ENCODE measurements at regions not wholly inside any gene's neighbourhood (a gene's known extent, or its start where the extent isn't known, plus 50 kb on each side); places are given as distances from the start of the nearest gene placed in this dataset.

DNA sequence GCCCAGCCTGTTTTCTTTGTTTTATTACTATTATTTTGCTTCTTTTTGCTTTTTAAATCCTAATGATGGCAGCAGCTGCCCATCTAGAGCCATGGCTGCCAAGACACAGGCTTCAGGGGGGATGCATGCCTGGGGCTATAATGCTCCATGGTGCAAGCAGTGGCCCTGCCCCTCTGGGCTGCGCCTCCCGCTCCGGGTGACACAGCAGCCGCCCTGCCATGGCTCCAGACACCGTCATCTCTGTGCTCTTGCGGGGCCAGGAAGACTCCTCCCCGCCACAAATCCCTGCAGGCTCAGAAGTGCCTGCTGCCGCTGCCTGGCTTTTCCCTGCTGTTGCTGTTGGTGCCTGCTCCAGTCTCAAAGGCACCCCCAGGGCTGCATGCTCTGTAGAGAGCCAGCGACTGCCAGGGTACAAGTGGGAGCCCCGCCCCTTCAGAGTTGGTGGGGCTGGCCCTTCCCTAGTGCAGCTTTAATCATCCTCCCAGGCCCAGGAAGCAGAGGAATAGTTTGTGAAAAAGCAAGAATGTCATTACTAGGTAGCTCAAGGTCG, 581.5 kb downstream of the FGF9 start:
- DNase-seq, result no peak

- no peak for DNase-seq
Observed at GRCh38 chr13:22253107-22253506, 582.2 kb downstream of the FGF9 start.

GRCh38 chr13:22256111-22256639, 585.3 kb downstream of the FGF9 start:
- DNase-seq, result no peak

- no peak for DNase-seq
Observed at GRCh38 chr13:22262001-22262885, 591.4 kb downstream of the FGF9 start.

DNA sequence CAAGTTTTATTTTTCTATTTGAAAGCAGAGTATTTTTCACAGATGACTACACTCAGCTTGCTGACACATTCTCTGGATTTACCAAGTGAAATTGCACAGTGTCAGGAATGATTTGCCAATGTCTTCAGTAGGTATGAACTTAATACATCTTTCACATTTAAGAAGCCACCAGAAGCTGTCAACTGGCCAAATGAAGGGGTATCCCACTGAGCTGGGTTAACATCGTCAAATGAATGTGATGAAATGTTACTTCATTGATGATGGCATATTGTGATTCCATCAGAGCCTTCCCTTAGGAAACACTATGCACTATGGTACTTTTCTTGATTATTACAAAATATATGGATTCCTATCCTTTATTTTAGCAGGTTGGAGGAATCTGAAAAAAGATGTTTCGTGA, 592.3 kb downstream of the FGF9 start:
- no peak for DNase-seq

DNA sequence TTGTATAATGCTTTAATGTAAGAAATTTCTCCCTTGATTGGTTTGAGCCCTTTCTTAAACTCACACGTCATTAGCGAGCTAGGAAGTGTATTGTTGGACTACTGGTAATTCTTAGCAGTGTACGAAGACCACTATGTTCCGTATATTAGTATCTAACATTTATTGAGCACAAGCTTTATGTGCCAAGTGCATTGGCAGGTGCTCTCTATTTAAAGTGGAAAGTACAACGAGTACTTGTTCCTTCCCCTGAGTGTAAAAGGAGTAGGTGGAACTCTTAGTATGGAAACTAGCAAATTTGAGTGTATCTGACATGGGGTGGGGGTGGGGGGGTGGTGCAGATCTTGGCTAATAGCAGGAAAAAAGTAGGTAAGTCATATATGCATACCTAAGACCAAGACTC, 594.7 kb downstream of the FGF9 start:
- DNase-seq, result no peak

DNA sequence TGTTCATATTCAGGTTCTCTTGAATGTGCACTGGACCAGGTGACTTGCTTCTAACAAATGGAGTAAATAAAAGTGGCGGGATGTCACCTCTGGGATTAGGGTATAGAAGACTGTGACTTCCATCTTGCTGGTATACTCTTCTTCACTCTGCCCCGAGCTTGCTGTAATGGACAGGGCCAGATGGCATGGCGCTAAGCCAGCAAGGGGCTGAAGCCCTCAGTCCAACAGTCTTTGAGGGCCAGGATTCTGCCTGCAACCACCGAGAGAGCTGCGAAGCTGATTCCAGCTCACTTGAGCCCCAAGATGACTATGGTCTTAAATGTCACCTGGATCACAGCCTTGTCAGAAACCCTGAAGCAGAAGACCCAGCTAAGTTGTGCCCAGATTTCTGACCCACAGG, 600.0 kb downstream of the FGF9 start:
- no peak for DNase-seq

GRCh38 chr13:22271903-22272302, 601.0 kb downstream of the FGF9 start:
- DNase-seq, result no peak

- no peak for DNase-seq
Observed at GRCh38 chr13:22275393-22275792, 604.5 kb downstream of the FGF9 start.

DNA sequence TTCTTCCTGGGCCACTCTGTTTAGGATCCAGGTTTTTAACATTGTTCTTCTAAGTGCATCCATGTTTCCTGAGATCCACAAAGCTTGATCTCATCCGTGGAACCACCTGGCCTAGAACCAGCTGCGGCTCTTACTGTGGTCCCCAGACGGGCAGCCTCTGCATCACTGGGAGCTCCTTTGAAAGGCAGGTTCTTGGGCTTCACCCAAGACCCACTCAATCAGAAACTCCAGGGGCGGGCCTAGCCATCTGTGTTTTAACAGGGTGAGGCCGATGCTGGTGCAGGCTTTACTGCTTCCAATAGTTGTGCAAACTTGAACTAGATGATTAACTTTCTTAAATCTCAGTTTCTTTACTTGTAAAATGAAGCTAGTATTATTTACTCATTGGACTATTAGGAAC, 605.7 kb downstream of the FGF9 start:
- no peak for DNase-seq

DNA sequence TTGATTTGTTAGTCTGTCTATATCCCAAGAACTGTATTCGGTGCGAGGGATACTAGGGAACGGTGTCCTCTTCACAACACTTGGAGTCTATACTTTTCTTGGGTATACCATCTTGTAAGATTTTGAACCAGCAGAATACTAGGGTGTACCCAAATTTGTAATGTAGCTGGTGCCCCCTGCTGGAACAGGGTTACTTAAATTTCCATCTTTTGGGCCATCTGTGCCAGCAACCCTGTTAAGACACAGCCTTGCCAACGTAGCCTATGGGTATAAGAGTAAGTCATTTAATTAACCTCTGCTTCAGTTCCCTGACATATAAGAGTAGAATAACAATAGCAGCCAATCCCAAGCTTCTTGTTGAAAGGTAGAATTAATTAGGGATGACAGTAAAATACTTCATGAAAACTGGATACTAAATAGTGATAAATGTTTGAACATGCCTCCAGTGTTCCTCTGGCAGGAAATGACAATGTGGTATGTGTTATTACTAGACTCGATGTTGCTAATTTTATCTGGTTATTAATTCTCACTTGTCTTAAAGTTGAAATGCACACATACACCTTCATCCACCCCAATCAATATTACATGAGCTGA, 607.6 kb downstream of the FGF9 start:
- DNase-seq, result peak; percentile 52

DNA sequence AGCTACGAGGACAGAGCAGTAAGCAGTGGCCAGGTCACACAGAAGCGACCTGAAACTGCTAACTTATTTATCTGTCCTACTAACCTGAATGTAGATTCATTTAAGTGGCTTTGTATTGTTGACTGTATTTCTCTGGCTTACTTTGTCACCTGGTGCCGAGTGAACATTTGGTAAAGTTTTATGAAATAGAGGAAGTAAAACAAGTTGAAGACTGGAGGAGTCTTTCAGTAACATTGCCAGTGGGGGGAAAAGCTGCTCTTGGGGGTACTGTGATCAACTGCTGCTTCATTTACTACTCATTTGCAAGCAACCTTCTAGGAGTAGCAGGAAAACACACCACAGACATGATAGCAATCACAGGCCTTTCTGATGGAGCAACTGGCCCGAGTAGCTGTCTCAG, 615.0 kb downstream of the FGF9 start:
- no peak for DNase-seq

- DNase-seq, result no peak
Observed at GRCh38 chr13:22286338-22286737, 615.5 kb downstream of the FGF9 start.

DNA sequence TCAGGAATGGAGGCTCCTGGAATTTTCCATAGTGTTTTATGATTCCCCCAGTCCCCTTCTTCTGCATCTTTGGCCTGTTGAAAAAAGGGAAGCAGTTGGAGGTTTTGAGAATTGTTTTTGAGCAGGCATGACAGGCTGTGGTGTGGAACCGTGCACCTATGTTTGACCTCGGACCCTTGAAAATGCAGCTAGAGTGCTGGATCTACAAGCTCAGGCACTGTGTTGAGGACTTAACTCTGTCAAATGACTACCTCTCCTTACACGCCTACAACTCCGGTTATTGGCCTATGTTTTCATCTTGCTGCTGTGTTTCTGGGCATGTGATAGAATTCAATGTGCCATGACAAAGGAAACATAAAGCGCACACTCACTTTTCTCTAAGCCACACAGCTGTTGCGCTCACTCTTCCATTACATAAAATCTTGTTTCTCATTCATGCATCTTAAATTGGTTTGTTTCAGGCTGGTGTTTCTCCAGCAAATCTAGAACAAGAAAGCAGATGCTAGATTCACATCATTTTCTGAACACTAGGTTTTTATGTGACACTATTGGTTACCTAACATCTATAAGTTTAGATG, 616.6 kb downstream of the FGF9 start:
- no peak for DNase-seq

GRCh38 chr13:22288496-22288895, 617.6 kb downstream of the FGF9 start:
- DNase-seq, result no peak

GRCh38 chr13:22289711-22290110, 618.8 kb downstream of the FGF9 start:
- DNase-seq, result no peak

- DNase-seq, result no peak
Observed at GRCh38 chr13:22298530-22298929, 627.7 kb downstream of the FGF9 start.

DNA sequence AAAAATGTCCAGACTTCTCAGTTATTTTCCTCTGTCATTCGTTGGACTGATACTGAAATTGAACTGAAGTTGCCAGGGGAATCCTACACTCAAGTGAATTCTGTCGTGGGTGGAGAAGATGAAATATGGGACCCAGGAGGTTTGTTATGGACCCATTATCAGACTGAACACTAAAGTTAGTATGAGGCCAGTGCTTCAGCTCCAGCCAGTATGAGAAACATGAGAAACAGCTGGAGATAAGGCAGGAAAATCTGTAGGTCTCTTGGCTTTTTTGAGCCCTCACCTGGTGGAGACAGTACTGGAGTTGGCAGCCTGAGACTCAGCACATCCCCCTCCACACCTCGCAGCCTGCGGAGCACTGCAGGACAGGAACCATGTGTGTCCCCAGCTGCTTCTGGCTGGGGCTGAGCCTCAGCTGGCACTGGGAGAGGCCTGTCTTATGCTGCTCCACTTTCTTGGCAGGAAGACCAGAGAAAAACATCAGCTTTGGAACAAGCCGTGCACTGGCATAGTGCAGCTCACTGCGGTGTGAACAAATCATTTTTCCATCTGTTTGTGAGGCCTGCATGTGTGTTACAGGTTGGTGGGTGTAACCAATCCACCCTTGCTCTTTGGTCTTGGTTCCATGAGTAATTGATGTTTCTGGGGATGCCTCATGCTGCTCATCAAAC, 641.0 kb downstream of the FGF9 start:
- no peak for DNase-seq

DNA sequence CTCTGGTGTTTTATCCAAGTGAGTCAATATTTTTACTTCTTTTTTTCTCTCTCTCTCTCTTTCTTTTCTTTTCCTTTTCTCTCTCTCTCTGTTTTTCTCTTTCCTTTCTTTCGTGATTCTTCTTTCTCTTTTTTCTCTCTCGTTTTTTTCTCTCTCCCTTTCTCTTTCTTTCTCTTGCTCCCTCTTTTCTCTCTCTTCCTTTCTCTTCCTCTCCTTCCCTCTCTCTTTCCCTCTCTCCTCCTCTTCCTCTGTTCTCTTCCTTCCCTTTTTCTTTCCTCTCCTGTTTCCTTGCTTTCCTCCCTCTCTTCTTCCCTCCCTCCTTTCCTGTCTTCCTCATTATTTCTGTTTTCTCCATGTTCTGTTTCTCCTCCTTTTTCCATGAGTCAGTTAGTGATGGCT, 641.5 kb downstream of the FGF9 start:
- DNase-seq, result no peak

- DNase-seq, result no peak
Observed at GRCh38 chr13:22316494-22317025, 645.7 kb downstream of the FGF9 start.

- no peak for DNase-seq
Observed at GRCh38 chr13:22320991-22321390, 650.1 kb downstream of the FGF9 start.

GRCh38 chr13:22325761-22326160, 654.9 kb downstream of the FGF9 start:
- DNase-seq, result no peak

GRCh38 chr13:22332416-22332815, 661.5 kb downstream of the FGF9 start:
- DNase-seq, result no peak

Data from activated CD4-positive, alpha-beta T cell treated with anti-CD3 and anti-CD28 coated beads, Interleukin-10, Interleukin-2, amounts not matched to agents 100 ng/mL and 50 ng/mL, durations not matched to agents 16 hours and 8 hours (primary cell).